T-helper 2 cell (primary cell): ENCODE measurements at regions not wholly inside any gene's neighbourhood (a gene's known extent, or its start where the extent isn't known, plus 50 kb on each side); places are given as distances from the start of the nearest gene placed in this dataset.

ENCODE experiments used
- DNase-seq, 5 experiments: peaks; one replicate each; pipeline versions ENCODE4 v3.0.0 to v3.0.0-alpha.2; 2012 to 2022

- DNase-seq = no peak
Observed at GRCh38 chr19:31902821-31903220, 442.6 kb upstream of the ZNF507 start.

- DNase-seq = no peak
Observed at GRCh38 chr19:31903979-31904378, 441.4 kb upstream of the ZNF507 start.

- DNase-seq = no peak
Observed at GRCh38 chr19:31906111-31906871, 439.1 kb upstream of the ZNF507 start.

GRCh38 chr19:31907661-31908060 is 437.7 kb upstream of the ZNF507 start:
- DNase-seq = no peak

GRCh38 chr19:31908080-31908479 is 437.3 kb upstream of the ZNF507 start:
- no peak for DNase-seq

- no peak for DNase-seq
Observed at GRCh38 chr19:31908496-31909225, 436.7 kb upstream of the ZNF507 start.

- no peak for DNase-seq
Observed at GRCh38 chr19:31910224-31910623, 435.2 kb upstream of the ZNF507 start.

- DNase-seq = no peak
Observed at GRCh38 chr19:31911577-31911976, 433.8 kb upstream of the ZNF507 start.

GRCh38 chr19:31913103-31913661 is 432.2 kb upstream of the ZNF507 start:
- no peak for DNase-seq

GRCh38 chr19:31930401-31930800 is 415.0 kb upstream of the ZNF507 start:
- DNase-seq = no peak

GRCh38 chr19:31937983-31938382 is 407.4 kb upstream of the ZNF507 start:
- DNase-seq = no peak

GRCh38 chr19:31938675-31939074 is 406.7 kb upstream of the ZNF507 start:
- DNase-seq = no peak

GRCh38 chr19:31940396-31940795 is 405.0 kb upstream of the ZNF507 start:
- DNase-seq = no peak

- DNase-seq = no peak
Observed at GRCh38 chr19:31943191-31943661, 402.2 kb upstream of the ZNF507 start.

GRCh38 chr19:31943778-31944177 is 401.6 kb upstream of the ZNF507 start:
- DNase-seq = no peak

- DNase-seq = no peak
Observed at GRCh38 chr19:31944326-31944725, 401.1 kb upstream of the ZNF507 start.

- DNase-seq = no peak
Observed at GRCh38 chr19:31946491-31946890, 398.9 kb upstream of the ZNF507 start.

GRCh38 chr19:31947436-31948115 is 397.8 kb upstream of the ZNF507 start:
- DNase-seq = no peak

- DNase-seq = no peak
Observed at GRCh38 chr19:31952693-31953092, 392.7 kb upstream of the ZNF507 start.

GRCh38 chr19:31955061-31955460 is 390.3 kb upstream of the ZNF507 start:
- DNase-seq = no peak

GRCh38 chr19:31955884-31956283 is 389.5 kb upstream of the ZNF507 start:
- DNase-seq = no peak

- DNase-seq = no peak
Observed at GRCh38 chr19:31956771-31957392, 388.5 kb upstream of the ZNF507 start.

GRCh38 chr19:31957711-31958110 is 387.7 kb upstream of the ZNF507 start:
- DNase-seq = no peak
